DOHH2 (cell line): ENCODE measurements at regions not wholly inside any gene's neighbourhood (a gene's known extent, or its start where the extent isn't known, plus 50 kb on each side); places are given as distances from the start of the nearest gene placed in this dataset.

ENCODE experiments used
- H3F3A ChIP-seq: fragments of 200-600 bp; sonication (generic), shearing (Covaris generic); 2 replicates; pipeline ENCODE4 v1.6.0; 2016; ENCODE audit warnings: antibody characterized with exemption, mild to moderate bottlenecking; ENCODE audit not compliant: control insufficient read depth, insufficient read depth
- H3K27ac ChIP-seq: fragments of 200-600 bp; sonication (generic); 2 replicates; pipeline ENCODE4 v1.5.1; 2014; ENCODE audit warnings: low read depth, mild to moderate bottlenecking, low read length, moderate library complexity
- H3K27me3 ChIP-seq: fragments of 200-600 bp; sonication (generic); 2 replicates; pipeline ENCODE4 v1.6.1; 2014; ENCODE audit warnings: mild to moderate bottlenecking, low read length, mixed read lengths; ENCODE audit not compliant: control insufficient read depth
- H3K36me3 ChIP-seq: fragments of 200-600 bp; sonication (generic); 2 replicates; pipeline ENCODE4 v1.6.1; 2014; ENCODE audit warnings: mild to moderate bottlenecking, low read length, moderate library complexity, mixed read lengths; ENCODE audit not compliant: control insufficient read depth
- H3K4me1 ChIP-seq: fragments of 200-600 bp; sonication (generic); 2 replicates; pipeline ENCODE4 v1.6.1; 2014; ENCODE audit warnings: mild to moderate bottlenecking, low read length, mixed read lengths; ENCODE audit not compliant: control insufficient read depth
- H3K4me2 ChIP-seq: fragments of 200-600 bp; sonication (generic); 2 replicates; pipeline ENCODE4 v1.6.0; 2014; ENCODE audit warnings: mild to moderate bottlenecking, low read length, moderate library complexity
- H3K4me3 ChIP-seq: fragments of 200-600 bp; sonication (generic); 2 replicates; pipeline ENCODE4 v1.5.1; 2014; ENCODE audit warnings: mild to moderate bottlenecking, low read length, mixed read lengths
- H3K79me2 ChIP-seq: fragments of 200-600 bp; sonication (generic); 2 replicates; pipeline ENCODE4 v1.6.1; 2014; ENCODE audit warnings: mild to moderate bottlenecking, low read length, mixed read lengths; ENCODE audit not compliant: control insufficient read depth
- H3K9me2 ChIP-seq: fragments of 200-600 bp; sonication (generic); replicated peaks from 2 replicates; pipeline ENCODE4 v1.6.1; 2014; ENCODE audit warnings: mild to moderate bottlenecking, low read length, mixed read lengths; ENCODE audit not compliant: control insufficient read depth
- H3K9me3 ChIP-seq: fragments of 200-600 bp; sonication (generic); 2 replicates; pipeline ENCODE4 v1.6.1; 2014; ENCODE audit warnings: antibody characterized with exemption, low read length, mixed read lengths; ENCODE audit not compliant: control insufficient read depth, insufficient read depth
- H4K20me1 ChIP-seq: fragments of 200-600 bp; sonication (generic); 2 replicates; pipeline ENCODE4 v1.6.0; 2014; ENCODE audit warnings: low read depth, mild to moderate bottlenecking, antibody characterized with exemption, low read length, moderate library complexity; ENCODE audit not compliant: control insufficient read depth, insufficient read depth
- CTCF ChIP-seq: fragments of 200-600 bp; sonication (generic); IDR thresholded peaks from one replicate; pipeline ENCODE4 v1.5.1; 2014; ENCODE audit warnings: antibody characterized with exemption, mild to moderate bottlenecking, low read depth, low read length; ENCODE audit not compliant: poor library complexity, severe bottlenecking
- EZH2phosphoT487 ChIP-seq: fragments of 200-600 bp; sonication (generic); IDR thresholded peaks from 2 replicates; pipeline ENCODE4 v1.6.1; 2017; ENCODE audit warnings: borderline replicate concordance, mild to moderate bottlenecking, antibody characterized with exemption, low read length, moderate library complexity, mixed read lengths

GRCh38 chr14:37864861-37865718, 269.7 kb downstream of the TTC6 start:
- no peaks in the 10 kb centered on the region for H3K9me3 ChIP-seq
- no peaks in the 10 kb centered on the region for H3K36me3 ChIP-seq
- H3K79me2 ChIP-seq, result no peaks in the 10 kb centered on the region
- no peaks in the 10 kb centered on the region for H3K9me2 ChIP-seq
- no peaks in the 10 kb centered on the region for H3F3A ChIP-seq
- no peaks in the 10 kb centered on the region for H3K4me1 ChIP-seq
- H3K27ac ChIP-seq, result no peak overlapping the region
- no peaks in the 10 kb centered on the region for H4K20me1 ChIP-seq
- H3K4me2 ChIP-seq, result no peak overlapping the region
- no peak overlapping the region for H3K4me3 ChIP-seq
- TF ChIP-seq EZH2phosphoT487, result no peak
- no peak for TF ChIP-seq CTCF
- H3K27me3 ChIP-seq, result no peaks in the 10 kb centered on the region

GRCh38 chr14:37865719-37866549, 270.5 kb downstream of the TTC6 start:
- Histone ChIP-seq H3K9me2 (no peaks in the 10 kb centered on the region), H3F3A (no peaks in the 10 kb centered on the region), H3K27ac (no peak overlapping the region), H3K27me3 (no peaks in the 10 kb centered on the region), H3K36me3 (no peaks in the 10 kb centered on the region), H3K4me1 (no peaks in the 10 kb centered on the region), H3K79me2 (no peaks in the 10 kb centered on the region), H4K20me1 (no peaks in the 10 kb centered on the region), H3K4me2 (no peak overlapping the region), H3K4me3 (no peak overlapping the region), H3K9me3 (no peaks in the 10 kb centered on the region)
- no peak for TF ChIP-seq CTCF
- TF ChIP-seq EZH2phosphoT487, result no peak

GRCh38 chr14:37869633-37870032, 274.2 kb downstream of the TTC6 start:
- Histone ChIP-seq H3K4me1 (no peaks in the 10 kb centered on the region), H3K9me3 (no peaks in the 10 kb centered on the region), H3F3A (no peaks in the 10 kb centered on the region), H3K4me2 (no peak overlapping the region), H3K4me3 (no peak overlapping the region), H3K9me2 (no peaks in the 10 kb centered on the region), H4K20me1 (no peaks in the 10 kb centered on the region), H3K36me3 (no peaks in the 10 kb centered on the region), H3K79me2 (no peaks in the 10 kb centered on the region), H3K27ac (no peak overlapping the region), H3K27me3 (no peaks in the 10 kb centered on the region)
- TF ChIP-seq EZH2phosphoT487 (no peak), CTCF (no peak)
